GM19023 (cell line): ENCODE measurements at regions not wholly inside any gene's neighbourhood (a gene's known extent, or its start where the extent isn't known, plus 50 kb on each side); places are given as distances from the start of the nearest gene placed in this dataset.

ENCODE experiments used
- ATAC-seq: cut with Tn5 transposase; IDR thresholded peaks from one replicate; pipeline ENCODE4 v1.9.1; 2021; ENCODE audit warnings: mild to moderate bottlenecking, moderate library complexity; ENCODE audit not compliant: unreplicated experiment

DNA sequence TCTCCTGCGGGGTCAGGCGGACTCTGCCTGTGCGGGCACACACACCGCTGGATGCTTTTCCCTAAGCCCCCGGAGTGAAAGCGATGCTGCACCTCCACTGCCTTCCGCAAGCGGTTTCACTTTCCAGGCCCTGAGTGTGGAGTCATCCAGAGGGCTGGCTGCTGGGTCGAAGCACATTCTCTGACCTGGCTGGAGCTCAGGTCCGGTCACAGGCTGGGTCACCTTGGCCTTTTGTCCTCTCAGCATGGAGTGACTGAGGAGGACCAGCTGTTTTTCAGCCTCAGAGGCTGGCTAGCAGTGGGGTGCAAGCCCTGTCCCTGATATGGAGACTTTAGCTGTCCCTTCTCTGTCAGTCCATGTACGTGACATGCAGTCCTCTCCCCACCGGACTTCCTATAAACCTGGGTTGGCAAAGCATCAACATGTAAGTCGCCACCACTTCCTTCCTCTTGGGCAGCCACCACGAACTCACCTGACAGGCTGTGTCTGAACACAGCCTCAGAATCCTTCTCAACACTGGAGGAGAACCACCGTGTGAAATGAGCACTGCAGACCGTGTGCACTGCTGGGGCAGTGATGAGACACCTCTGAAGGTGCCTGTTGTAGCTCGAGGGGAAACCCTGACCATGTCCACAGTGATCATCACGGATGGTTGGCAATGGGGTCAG, 51.3 kb downstream of the GADD45G start:
- no peak for ATAC-seq

DNA sequence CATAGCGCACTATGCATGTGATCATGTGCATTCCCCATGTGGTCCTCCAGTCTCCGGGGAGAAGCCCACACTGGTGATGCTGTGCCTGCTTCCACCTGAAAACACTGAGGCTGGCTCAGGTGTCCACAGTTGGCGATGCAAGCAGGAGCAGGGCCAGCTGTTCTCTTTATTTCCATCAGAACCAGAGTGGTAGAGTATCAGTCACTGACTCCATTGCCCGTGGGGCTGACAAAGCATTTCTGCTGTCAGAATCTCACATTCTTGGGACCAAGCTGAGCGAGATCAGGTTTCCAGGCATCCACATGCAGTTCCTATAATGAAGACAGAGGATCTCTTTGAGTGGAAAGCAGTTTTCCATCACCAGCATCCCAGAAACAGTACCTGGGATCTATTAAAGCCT, 52.5 kb downstream of the GADD45G start:
- no peak for ATAC-seq

DNA sequence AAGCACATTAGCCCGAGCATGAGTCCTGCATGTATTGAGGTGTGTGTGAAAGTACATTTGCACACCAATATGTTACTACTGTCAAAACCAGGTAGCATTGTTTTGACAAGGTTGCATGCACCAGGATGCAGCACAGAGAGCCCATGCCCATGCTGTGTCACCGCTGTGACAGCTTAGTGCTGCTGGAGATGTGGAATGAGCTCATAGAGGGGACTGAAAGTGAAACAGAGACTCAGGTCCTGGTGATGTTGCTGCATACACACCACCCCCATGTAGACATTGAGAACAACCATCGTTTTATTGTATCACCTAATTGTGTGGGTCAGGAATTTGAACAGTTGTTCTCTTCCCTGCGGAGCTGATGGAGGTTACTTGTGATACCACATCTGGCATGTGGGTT, 53.0 kb downstream of the GADD45G start:
- peak; percentile 82 for ATAC-seq

DNA sequence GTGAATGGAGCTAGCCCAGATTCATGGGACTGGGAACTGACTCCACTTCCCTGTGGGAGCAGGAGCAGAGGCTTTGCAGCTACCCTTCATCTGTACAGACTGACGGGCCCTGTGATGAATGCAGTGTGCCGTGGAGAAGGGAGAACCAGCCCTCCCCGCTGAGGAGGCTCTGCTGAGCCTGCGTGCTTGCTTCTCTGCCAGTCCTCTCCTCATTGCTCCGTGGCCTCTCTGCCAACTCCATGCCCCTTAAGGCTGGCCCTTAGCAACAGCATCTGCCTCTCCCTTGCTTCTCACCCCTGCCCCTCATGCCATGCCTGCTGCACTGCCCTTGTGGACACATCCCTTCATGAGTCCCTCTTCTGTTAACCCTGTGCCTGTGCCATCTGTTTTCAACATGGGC, 53.6 kb downstream of the GADD45G start:
- ATAC-seq = no peak

DNA sequence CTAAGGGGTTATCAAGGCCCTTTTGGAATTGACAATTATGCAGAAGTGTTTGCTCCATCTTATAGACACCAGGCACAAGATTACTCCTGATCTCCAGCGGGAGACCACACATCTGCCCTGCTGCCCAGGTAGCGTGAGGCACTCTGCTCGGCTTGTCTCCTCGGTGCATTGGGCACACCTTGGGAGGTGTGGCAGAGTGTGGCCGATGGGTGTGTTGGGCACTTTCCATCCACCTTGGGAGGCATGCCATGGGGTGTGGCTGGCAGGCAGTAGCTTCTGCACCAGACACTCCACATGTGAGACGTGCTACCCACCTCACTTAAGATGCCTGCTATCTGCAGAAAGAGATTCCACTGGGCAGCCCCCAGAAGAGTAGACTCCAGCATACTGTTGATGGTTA, 54.1 kb downstream of the GADD45G start:
- ATAC-seq = no peak

DNA sequence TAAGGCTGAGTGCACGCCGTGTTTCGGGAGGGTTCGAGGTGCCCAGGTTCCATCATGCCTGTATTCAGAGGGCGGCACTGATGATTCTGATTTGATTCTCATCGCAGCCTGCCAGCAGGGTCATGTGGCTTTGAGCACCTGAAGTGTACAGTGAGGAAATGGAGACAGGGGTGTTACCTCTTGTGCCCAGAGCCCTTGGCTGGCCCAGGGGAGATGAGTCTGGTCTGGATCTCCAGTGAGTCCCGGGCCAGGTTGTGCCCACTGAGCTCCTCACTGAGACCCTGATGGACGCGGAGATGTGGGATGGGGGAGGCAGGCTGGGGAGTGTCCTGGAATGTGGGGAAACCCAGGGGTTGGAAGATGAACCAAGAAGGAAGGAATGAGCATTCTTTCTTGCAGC, 54.7 kb downstream of the GADD45G start:
- no peak for ATAC-seq

DNA sequence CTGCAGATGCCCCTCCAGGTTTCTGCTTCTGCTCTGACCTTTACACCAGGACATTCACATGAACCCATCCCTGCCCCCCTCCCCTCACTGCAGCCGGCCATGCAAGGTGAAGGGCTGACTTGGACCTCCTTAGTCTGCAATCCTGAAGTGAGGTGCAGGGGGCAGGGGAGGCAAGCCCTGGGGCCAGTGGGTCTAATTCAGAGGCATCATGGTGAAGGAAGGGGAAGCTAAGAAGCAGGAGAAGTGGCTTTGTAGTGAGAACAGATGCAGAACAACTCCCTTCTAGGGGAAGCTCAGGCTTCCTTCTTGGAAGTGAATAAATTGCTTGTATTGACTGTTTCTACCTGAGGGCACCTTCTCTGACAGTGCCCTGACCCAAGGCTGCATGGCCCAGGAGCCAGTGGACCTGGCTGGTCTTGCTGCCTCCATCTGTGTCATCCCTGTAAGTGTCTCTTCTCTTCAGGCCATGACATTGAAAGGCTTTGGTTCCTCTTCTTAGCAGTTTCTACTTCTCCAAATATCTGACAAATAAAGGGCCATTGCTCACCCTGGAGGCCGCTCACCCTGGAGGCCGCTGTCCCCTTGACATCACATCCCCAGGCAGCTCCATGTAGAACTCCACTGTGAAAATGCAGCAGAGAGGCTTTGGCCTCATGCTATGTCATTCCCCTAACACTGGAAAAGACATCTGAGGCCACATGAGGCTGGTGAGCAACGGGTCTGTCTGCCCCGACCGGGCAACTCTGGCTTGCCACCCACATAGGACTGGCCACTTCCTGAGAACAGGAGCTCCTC, 55.3 kb downstream of the GADD45G start:
- no peak for ATAC-seq

DNA sequence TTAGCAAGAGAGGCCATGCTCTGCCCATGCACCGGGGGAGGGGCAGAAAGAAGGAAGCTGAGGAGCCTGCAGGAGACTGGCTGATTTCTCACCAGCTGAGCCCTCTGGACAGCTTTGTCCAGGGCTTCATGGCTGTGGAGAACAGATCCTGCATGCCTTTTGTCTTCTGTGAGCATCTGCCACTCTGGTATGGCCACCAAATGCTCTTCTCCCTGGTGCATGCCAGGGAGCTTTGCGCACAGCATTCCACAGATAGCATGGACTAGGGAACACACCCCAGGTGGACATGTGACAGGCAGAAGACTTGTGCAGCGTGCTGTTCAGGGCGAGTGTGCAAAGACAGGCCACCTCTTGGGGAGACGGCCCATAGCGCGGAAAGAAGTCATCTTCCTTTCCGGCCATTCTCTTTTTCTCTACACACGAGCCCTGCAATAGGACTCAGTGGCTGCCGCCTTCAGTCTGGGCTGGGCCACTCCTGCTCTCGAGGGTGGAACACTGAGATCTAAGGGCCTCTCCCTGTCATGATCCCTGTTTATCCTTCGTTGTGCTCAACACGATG, 56.7 kb downstream of the GADD45G start:
- ATAC-seq = no peak

DNA sequence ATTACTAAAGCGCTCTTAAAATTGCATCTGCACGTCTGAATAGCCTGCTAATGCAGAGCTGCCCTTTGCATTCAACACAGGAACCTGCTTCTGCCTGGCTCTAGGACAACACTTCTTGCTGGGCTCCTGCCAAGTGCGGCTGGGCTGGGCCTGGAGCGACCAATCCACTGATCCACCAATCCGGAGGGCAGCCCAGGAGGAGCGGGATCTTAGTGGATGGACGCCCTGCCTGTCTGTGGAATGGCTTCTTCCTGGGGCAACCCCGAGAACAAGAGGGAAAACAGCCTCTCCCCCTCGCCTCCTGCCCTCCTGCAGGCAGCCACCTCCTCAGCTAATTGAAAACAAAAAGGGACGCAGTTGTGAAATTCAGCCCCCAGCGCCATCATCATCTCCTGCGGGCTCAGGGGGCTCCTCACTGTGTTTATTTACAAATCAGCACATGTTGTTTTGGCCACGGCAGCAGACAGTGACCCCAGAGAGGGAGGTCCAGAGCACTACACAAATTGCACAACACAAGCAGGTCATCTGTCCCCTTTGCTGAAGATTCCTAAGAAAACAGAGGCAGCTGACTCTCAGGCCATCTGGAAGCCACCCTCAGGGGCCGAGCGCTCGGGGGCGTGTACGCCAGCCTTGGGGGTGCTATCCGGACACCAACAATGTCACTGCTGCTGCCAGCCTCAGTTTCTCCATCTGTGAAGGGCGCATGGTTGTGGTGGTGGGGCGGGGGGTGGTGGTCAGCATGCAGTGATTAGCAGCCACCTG, 57.3 kb downstream of the GADD45G start:
- no peak for ATAC-seq

DNA sequence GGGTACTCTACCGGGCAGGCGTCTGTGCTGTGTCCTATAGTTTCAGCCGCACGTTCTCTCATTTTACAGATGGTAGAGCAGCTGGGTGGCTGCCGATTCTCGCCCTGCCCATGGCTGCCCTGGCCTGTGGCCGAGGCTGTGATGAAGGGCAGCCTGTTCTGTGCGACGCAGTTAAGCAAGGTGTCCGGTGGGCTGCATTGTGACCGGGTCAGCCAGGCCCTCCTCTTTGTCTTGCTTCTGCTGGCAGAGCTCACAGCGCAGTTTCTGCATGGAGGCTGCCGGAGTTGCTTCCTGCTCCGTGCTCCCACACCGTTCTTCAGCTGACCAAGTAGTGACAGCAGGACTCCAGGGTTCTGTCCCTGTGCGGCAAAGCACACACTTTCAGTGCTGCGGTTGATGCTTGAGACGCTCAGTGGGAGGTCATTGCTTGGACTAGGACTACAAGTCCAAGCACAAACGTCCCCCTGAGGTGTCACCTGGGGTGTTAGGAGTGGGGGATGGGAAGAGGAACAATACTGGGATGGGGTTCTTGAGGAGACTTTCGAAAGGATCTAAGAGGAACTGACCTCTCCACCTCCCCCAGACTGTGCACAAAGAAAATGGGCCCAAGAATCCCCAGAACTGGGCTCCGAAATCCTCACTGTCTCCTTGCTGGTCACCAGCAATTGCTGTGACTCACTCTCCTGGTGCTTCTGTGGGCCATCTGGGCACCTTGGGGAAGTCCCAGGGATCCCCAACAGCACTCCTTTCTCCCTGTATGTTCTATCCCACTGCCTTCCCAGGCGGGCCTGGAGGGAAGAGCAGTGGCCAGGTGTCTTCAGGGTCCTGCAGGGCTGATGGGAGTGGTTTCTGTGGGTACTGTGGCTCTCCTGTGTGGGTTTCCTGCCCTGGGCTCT, 58.2 kb downstream of the GADD45G start:
- no peak for ATAC-seq

DNA sequence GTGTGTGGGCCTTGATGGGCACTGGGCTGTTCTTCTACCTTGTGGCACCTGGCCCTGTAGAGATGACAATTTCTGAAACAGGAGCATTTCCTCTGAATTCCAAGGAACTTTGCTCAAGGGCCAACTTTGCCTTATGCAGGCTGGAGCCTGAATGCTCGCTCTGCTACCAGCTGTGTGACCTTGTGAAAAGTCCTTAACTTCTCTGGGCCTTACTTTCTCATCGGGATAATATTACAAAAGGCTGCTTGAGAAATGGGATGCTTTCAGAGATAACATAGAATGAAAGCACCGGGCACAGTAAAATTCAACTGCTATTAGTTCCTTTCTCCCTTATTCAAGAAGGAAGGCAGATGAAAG, 58.8 kb downstream of the GADD45G start:
- ATAC-seq = no peak

DNA sequence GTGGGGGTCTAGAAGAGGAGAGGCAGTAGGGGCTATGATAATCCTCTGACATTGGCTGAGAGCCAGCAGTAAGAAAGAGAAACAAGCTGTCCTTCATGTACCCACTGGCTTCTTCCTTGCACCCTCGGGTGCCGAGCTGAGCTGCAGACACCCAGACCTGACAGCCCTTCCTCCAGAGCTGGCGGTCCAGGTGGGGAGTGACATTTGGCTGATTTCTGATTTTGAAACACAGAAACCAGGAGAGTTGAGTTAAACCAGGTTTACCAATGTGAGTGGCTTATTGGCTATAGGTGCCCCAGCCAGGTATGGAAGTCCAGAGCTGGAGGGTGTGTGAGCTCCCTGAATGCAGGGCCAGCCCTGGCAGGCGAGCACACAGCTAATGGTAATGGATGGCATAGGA, 59.2 kb downstream of the GADD45G start:
- no peak for ATAC-seq

DNA sequence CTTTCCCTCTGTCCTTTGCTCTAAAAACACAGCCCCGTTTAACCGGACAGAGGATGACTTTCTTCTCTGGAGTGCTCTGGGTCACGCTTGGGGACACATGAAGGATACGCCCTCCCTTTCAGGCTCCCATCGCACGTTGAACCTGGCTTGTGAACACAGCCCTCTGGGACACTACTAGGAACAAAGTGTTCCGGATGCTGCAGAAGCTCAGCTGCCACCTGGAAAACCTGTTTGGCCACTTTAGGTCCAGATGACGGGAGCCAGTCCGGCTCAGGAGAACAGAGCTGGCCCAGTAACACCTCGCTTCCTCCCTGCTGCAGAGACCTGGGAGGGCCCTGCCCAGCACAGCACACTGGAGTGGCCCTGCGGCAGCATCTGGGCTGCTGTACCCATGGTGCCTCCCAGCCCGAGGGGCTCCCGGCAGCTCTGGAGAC, 60.1 kb downstream of the GADD45G start:
- no peak for ATAC-seq

DNA sequence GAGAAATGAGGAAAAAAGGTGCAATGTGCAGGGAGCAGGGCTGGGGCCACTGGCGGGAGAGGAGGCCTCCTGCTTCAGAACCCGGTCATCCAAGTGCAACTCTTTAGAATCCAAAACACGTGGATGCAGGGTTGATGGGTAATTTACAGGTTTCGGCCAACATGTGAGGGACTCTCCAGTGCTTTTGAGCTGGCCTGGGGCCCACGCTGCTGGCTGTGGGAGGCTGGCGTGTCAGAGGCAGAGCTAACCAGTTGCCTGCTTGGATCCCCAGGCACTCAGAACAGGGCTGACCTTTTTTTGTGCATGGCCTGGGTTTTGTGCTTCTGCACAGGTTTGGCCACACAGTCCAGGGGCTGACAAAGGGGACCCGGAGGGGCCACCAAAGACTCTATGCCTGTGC, 61.6 kb downstream of the GADD45G start:
- no peak for ATAC-seq

DNA sequence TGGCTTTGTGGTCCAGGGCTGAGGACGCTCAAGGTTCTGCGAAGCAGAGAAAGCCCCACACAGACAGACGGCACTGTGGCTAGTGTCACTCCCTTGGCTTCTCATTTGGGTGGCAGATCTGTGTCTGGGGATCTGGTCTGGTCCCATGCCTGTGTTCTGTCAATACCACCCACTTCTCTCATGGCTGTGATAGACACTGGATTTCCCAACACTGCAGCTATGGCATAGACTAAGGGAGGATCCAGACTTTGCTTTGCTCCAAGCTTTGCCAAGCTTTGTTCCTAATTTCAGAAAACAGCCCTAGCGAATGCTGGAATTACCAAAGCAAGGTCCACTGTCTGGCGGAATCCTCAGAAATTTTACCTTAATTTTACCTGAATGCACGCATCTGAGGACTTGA, 62.1 kb downstream of the GADD45G start:
- no peak for ATAC-seq

DNA sequence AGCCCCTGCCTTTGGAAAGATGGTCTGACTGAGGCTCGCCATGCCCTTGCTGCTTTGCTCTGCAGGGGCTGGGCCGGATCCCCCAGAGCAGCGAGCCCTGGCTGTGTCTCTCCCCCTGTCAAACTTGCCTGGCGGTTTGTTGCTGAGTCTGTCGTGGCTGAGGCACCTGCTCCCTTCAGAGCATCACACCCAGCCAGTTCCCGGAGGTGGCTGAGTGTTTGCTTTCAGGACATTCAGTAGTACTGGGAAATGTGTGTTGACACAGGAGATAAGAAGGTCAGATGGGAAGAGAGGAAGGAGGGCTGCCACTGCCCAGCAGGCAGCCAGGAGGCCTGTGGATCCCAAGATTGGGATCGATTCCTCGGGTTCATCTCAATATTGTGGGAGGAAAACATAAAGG, 62.9 kb downstream of the GADD45G start:
- no peak for ATAC-seq

DNA sequence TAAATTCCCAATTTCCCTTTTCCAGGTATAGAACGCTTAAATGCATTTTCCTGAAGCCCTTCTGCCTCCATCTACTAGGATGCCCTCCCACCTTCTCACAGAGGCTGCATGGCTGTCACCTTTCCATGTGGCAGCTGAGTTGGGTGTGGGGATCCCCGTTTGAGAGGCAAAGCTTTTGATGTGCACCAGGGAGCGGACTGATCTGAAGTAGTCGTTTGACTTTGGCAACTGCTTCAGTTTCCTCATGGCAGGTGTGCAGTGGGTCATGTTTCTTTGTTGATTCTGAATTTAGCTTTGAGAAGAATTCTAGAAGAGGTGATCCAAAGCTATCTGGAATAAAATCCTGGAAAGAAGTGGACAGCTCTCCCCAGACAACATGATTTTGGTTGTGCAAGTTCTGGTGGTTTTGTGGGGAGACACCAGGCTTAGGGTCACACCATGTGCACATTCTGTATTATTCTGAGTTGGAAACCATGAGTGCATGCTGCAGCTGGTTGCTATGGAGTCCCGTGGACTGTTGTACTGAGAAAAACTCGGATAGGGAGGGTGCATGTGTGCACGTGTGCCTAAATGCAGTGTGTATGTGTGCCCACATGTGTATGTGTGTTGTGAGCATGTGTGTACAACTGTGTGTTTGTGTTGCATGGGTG, 63.5 kb downstream of the GADD45G start:
- ATAC-seq = no peak

DNA sequence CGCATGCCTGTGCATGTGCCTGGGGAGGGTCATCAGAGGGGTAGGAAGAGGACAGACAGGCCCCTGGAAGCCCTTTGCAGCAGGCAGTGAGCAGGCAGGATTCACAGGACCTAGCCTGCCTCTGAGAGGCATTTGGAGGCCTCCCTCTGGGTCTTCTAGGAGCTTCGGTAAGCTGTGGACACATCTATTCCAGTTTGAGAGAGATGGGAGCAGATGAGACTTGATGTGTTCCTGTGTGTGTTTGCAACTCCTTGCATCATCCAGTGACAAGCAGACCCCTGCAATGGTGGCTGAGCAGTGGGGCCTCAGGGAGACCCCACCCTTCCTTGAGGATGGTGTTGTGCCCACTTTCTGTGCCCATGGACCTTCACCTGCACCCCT, 64.0 kb downstream of the GADD45G start:
- ATAC-seq = no peak

DNA sequence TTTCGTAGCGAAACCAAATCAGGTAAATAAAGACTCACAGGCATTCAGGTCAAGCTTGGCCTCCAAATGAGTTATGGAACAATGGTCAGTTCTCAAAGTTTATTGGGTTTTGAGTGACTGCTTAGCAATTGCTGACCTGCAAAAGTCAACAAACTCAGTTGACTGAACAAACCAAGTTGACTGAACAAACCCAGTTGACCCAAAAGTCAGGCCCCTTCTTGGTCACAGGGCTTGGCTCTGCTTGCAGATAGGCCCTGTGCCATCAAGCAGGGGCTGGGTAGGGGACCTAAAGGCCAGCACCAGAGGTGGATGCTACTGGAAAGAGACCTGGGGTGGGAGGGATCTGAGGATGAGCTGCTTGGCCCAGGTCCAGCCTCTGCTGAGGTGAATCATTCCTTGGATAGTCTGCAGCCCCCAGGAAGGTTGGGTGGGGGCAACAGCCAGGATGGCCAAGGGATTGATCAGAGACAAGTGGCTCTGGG, 64.6 kb downstream of the GADD45G start:
- no peak for ATAC-seq

DNA sequence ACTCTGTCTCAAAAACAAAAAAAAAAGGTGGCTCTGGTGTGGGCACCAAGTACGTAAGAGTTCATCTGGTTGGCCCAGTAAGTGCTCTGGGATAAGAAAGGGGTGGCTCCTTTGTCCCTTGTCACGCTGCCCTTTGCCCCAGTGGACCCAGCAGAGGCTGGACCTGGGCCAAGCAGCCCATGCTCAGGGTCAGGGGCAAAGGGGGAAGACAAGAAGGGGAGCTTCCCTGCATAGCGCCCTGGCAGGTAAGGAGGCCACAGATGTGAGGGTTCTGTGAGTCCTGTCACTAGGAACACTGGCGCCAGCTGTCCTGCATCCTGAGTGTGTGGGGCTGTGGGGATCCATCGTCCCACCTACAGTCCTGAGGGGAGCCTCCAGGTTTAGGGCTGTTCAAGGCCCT, 65.3 kb downstream of the GADD45G start:
- no peak for ATAC-seq
